ENCODE measurements at regions not wholly inside any gene's neighbourhood (a gene's known extent, or its start where the extent isn't known, plus 50 kb on each side); places are given as distances from the start of the nearest gene placed in this dataset.

DNA sequence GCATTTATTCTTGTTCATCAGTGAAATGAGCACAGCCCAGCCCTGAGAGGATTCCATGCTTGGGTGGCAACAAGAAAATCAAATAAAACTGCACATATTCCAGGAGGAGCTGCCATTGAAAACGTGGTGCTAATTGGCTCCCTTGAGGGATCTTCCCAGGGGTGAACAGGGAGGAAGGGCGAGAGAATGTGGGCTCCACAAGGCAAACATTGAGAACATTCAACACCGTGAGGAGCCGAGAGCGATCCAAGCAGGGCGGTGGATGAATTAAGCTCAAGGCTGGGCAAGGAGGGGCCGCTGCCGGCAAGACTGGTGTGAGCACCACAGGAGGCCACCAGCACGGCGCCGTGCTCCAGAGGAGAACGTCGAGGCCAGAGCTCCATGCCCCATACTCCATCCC, 166.9 kb downstream of the C16orf95 start (continued):
- TF ChIP-seq, protein P1, sequence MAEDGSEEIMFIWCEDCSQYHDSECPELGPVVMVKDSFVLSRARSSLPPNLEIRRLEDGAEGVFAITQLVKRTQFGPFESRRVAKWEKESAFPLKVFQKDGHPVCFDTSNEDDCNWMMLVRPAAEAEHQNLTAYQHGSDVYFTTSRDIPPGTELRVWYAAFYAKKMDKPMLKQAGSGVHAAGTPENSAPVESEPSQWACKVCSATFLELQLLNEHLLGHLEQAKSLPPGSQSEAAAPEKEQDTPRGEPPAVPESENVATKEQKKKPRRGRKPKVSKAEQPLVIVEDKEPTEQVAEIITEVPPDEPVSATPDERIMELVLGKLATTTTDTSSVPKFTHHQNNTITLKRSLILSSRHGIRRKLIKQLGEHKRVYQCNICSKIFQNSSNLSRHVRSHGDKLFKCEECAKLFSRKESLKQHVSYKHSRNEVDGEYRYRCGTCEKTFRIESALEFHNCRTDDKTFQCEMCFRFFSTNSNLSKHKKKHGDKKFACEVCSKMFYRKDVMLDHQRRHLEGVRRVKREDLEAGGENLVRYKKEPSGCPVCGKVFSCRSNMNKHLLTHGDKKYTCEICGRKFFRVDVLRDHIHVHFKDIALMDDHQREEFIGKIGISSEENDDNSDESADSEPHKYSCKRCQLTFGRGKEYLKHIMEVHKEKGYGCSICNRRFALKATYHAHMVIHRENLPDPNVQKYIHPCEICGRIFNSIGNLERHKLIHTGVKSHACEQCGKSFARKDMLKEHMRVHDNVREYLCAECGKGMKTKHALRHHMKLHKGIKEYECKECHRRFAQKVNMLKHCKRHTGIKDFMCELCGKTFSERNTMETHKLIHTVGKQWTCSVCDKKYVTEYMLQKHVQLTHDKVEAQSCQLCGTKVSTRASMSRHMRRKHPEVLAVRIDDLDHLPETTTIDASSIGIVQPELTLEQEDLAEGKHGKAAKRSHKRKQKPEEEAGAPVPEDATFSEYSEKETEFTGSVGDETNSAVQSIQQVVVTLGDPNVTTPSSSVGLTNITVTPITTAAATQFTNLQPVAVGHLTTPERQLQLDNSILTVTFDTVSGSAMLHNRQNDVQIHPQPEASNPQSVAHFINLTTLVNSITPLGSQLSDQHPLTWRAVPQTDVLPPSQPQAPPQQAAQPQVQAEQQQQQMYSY (CRISPR knock-in tag; IDR thresholded peaks at IDR 0.05): no peak

DNA sequence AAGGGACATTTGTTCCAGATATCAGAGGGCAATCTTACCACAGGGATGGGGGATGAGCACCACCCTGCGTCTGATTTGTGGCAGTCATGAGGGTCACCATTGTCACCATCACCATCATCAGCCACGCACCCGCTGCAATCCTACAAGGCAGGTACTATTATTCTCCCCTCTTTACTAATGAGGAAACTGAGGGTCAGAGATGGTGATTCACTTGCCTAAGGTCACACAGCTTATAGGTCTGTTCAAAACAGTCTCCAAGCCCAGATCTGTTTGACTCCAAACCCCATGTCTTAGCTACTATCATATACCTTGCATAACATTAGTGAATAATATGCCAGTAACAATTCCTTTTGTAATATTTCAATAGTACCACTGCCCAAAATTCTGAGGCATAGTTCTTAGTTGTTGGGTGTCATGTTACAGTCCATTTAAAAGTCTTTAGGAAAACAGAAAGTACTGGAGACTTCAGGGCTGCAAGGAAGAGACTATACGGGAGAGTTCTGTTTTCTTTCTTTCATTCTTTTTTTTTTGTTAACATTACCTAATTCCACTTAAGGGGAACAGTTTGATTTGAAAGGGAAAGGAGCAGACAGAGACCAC, 166.4 kb downstream of the C16orf95 start:
- peaks cover 2% of the 10 kb centered on the region; the same call in 1 of the 2 replicates for H3K27me3 Mint-ChIP-seq (ENCODE audit: low read depth)
- ATAC-seq: no peak
- POLR2A ChIA-PET: interaction anchor here (1.2 kb wide), 1 partner anchor 10 kb away, joined by 3 read pairs; no protein-coding TSS in a partner anchor
- no peak overlapping the region for H3K27ac Mint-ChIP-seq
- peaks cover 11% of the 10 kb centered on the region for H3K4me1 Mint-ChIP-seq
- peaks cover 9% of the 10 kb centered on the region for H3K36me3 Mint-ChIP-seq
- DNase-seq (ENCODE audit: low spot score): no peak
- TF ChIP-seq ZBTB21 (CRISPR knock-in tag; IDR thresholded peaks at IDR 0.05; ENCODE audit: borderline replicate concordance): no peak
- H3K9me3 Mint-ChIP-seq: peaks cover 43% of the 10 kb centered on the region
- CTCF ChIA-PET: interaction anchor here (0.6 kb wide), 1 partner anchor 626 kb away, joined by 3 read pairs; no protein-coding TSS in a partner anchor
- no peak overlapping the region for H3K4me3 Mint-ChIP-seq

DNA sequence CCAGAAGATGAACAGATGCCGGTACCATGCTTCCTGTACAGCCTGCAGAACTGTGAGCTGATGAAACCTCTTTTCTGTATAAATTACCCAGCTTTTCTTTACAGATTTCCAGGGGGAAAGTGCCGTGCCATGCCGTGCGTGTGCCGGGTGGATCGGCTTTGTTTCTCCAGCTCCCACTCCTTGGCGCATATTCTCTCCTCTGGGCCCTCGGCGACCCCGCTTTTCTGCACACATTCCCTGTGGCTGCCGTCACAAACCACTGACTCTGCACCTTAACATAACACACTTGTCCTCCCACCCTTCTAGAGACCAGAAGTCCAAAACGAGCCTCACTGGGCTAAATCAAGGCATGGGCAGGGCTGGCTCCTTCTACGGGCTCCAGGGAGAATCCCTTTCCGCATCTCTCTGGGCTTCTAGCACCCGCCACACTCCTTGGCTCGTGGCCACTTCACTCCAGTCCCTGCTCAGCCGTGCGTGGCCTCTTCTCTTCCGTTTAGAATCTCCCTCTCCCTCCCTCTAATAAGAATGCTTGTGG, 164.9 kb downstream of the C16orf95 start:
- TF ChIP-seq, protein P2, sequence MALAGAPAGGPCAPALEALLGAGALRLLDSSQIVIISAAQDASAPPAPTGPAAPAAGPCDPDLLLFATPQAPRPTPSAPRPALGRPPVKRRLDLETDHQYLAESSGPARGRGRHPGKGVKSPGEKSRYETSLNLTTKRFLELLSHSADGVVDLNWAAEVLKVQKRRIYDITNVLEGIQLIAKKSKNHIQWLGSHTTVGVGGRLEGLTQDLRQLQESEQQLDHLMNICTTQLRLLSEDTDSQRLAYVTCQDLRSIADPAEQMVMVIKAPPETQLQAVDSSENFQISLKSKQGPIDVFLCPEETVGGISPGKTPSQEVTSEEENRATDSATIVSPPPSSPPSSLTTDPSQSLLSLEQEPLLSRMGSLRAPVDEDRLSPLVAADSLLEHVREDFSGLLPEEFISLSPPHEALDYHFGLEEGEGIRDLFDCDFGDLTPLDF (CRISPR knock-in tag; IDR thresholded peaks at IDR 0.05): no peak
- TF ChIP-seq ZNF263 (CRISPR knock-in tag; IDR thresholded peaks at IDR 0.05; ENCODE audit: low read depth) (no peak), FOXJ3 (CRISPR knock-in tag; IDR thresholded peaks at IDR 0.05; ENCODE audit: borderline replicate concordance) (no peak), FOXP1 (CRISPR knock-in tag; IDR thresholded peaks at IDR 0.05; ENCODE audit: borderline replicate concordance) (no peak), SMAD4 (CRISPR knock-in tag; IDR thresholded peaks at IDR 0.05) (no peak), HMGA2 (CRISPR knock-in tag; IDR thresholded peaks at IDR 0.05) (no peak), ZNF232 (CRISPR knock-in tag; IDR thresholded peaks at IDR 0.05) (no peak), CREB1 (CRISPR knock-in tag; IDR thresholded peaks at IDR 0.05) (no peak), CREM (CRISPR knock-in tag; IDR thresholded peaks at IDR 0.05) (no peak), MYBL2 (CRISPR knock-in tag; IDR thresholded peaks at IDR 0.05) (no peak), ZNF396 (CRISPR knock-in tag; IDR thresholded peaks at IDR 0.05; ENCODE audit: borderline replicate concordance) (no peak), MXD4 (CRISPR knock-in tag; IDR thresholded peaks at IDR 0.05; ENCODE audit: borderline replicate concordance) (no peak)
- TF ChIP-seq, protein P3, sequence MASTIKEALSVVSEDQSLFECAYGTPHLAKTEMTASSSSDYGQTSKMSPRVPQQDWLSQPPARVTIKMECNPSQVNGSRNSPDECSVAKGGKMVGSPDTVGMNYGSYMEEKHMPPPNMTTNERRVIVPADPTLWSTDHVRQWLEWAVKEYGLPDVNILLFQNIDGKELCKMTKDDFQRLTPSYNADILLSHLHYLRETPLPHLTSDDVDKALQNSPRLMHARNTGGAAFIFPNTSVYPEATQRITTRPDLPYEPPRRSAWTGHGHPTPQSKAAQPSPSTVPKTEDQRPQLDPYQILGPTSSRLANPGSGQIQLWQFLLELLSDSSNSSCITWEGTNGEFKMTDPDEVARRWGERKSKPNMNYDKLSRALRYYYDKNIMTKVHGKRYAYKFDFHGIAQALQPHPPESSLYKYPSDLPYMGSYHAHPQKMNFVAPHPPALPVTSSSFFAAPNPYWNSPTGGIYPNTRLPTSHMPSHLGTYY (CRISPR knock-in tag; IDR thresholded peaks at IDR 0.05): no peak
- TF ChIP-seq, protein P4, sequence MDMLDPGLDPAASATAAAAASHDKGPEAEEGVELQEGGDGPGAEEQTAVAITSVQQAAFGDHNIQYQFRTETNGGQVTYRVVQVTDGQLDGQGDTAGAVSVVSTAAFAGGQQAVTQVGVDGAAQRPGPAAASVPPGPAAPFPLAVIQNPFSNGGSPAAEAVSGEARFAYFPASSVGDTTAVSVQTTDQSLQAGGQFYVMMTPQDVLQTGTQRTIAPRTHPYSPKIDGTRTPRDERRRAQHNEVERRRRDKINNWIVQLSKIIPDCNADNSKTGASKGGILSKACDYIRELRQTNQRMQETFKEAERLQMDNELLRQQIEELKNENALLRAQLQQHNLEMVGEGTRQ (CRISPR knock-in tag; IDR thresholded peaks at IDR 0.05): no peak
- H3K27ac Mint-ChIP-seq: no peak overlapping the region
- CTCF ChIA-PET: no interaction called here

More for the DNA sequence above, 164.9 kb downstream of the C16orf95 start:
- Mint-ChIP-seq H3K36me3 (peaks cover 9% of the 10 kb centered on the region), H3K4me1 (peaks cover 11% of the 10 kb centered on the region), H3K4me3 (no peak overlapping the region), H3K27me3 (ENCODE audit: low read depth) (peaks cover 2% of the 10 kb centered on the region; the same call in 1 of the 2 replicates), H3K9me3 (peaks cover 38% of the 10 kb centered on the region)
- DNase-seq (ENCODE audit: low spot score): no peak
- POLR2A ChIA-PET: no interaction called here
- ATAC-seq: no peak
